CD14-positive monocyte (primary cell): ENCODE measurements at regions not wholly inside any gene's neighbourhood (a gene's known extent, or its start where the extent isn't known, plus 50 kb on each side); places are given as distances from the start of the nearest gene placed in this dataset.

ENCODE experiments used
- DNase-seq, 3 donors: peaks; one replicate each; pipeline ENCODE4 v3.0.0-alpha.2; 2011 to 2022
- H2AFZ ChIP-seq: 2 replicates; pipeline ENCODE4 v1.6.0; 2012; ENCODE audit warnings: mild to moderate bottlenecking, low read depth, low read length, inconsistent platforms; ENCODE audit not compliant: insufficient read depth, poor library complexity, severe bottlenecking
- H3K27ac ChIP-seq, 2 donors: 1 replicate in 1 of 2; 2 replicates in 1 of 2; pipeline ENCODE4 v1.5.1; 2012 to 2013; ENCODE audit warnings: low read length in 2 of 2, control low read depth in 1 of 2, inconsistent platforms in 1 of 2, low read depth in 1 of 2, mild to moderate bottlenecking in 1 of 2
- H3K27me3 ChIP-seq, 2 donors: one replicate each; pipeline versions ENCODE4 v1.6.0 to v1.6.1; 2011 to 2013; ENCODE audit warnings: low read length in 2 of 2; ENCODE audit not compliant: control insufficient read depth in 2 of 2, insufficient read depth in 2 of 2
- H3K36me3 ChIP-seq, 2 donors: replicated peaks in 1 of 2; 1 replicate in 1 of 2; 2 replicates in 1 of 2; pipeline versions ENCODE4 v1.5.1 to v1.6.1; 2012 to 2013; ENCODE audit warnings: low read length in 2 of 2, control low read depth in 1 of 2, inconsistent platforms in 1 of 2, mild to moderate bottlenecking in 1 of 2; ENCODE audit not compliant: insufficient read depth in 2 of 2, control insufficient read depth in 1 of 2
- H3K4me1 ChIP-seq, 2 donors: 1 replicate in 1 of 2; 2 replicates in 1 of 2; pipeline versions ENCODE4 v1.5.1 to v1.6.1; 2012 to 2013; ENCODE audit warnings: low read length in 2 of 2, control low read depth in 1 of 2, inconsistent platforms in 1 of 2, mild to moderate bottlenecking in 1 of 2, moderate library complexity in 1 of 2; ENCODE audit not compliant: insufficient read depth in 2 of 2, control insufficient read depth in 1 of 2
- H3K4me2 ChIP-seq: replicated peaks from 2 replicates; pipeline ENCODE3; 2012; ENCODE audit warnings: low read length, moderate library complexity, mild to moderate bottlenecking; ENCODE audit not compliant: poor library complexity, severe bottlenecking; ENCODE audit errors: extremely low read depth
- H3K4me3 ChIP-seq, 3 experiments: fragments of 200-600 bp in 1 of 3; sonication (generic) in 1 of 3; replicated peaks in 1 of 3; 1 replicate in 2 of 3; 2 replicates in 1 of 3; pipeline ENCODE4 v1.5.1; 2011 to 2013; ENCODE audit warnings: low read length in 3 of 3, mild to moderate bottlenecking in 3 of 3, control low read depth in 2 of 3, low read depth in 2 of 3, inconsistent platforms in 1 of 3, moderate library complexity in 1 of 3
- H3K79me2 ChIP-seq: 2 replicates; pipeline ENCODE4 v1.6.0; 2012; ENCODE audit warnings: mild to moderate bottlenecking, control low read depth, inconsistent platforms, low read length, moderate library complexity; ENCODE audit not compliant: insufficient read depth
- H3K9ac ChIP-seq: 2 replicates; pipeline ENCODE4 v1.6.0; 2017; ENCODE audit warnings: low read length, mild to moderate bottlenecking; ENCODE audit not compliant: insufficient read depth, poor library complexity, severe bottlenecking
- H3K9me3 ChIP-seq, 2 donors: replicated peaks in 1 of 2; 1 replicate in 1 of 2; 2 replicates in 1 of 2; pipeline versions ENCODE4 v1.5.1 to v1.6.1; 2012 to 2013; ENCODE audit warnings: low read length in 2 of 2, control low read depth in 1 of 2; ENCODE audit not compliant: control insufficient read depth in 1 of 2, insufficient read depth in 1 of 2
- H4K20me1 ChIP-seq: 2 replicates; pipeline ENCODE4 v1.6.0; 2012; ENCODE audit warnings: mild to moderate bottlenecking, low read length, control low read depth, moderate library complexity; ENCODE audit not compliant: insufficient read depth
- H3K27ac Mint-ChIP-seq, 7 donors: one replicate each; pipeline ENCODE4 v1.8.0; 2020; ENCODE audit warnings: mild to moderate bottlenecking in 7 of 7, mixed read lengths in 7 of 7, moderate library complexity in 6 of 7, inconsistent platforms in 2 of 7
- H3K27me3 Mint-ChIP-seq, 3 donors: one replicate each; pipeline ENCODE4 v1.8.0; 2021 to 2022; ENCODE audit warnings: low read depth in 3 of 3, mild to moderate bottlenecking in 3 of 3, mixed read lengths in 3 of 3, moderate library complexity in 3 of 3, inconsistent platforms in 1 of 3
- H3K36me3 Mint-ChIP-seq, 2 donors: one replicate each; pipeline ENCODE4 v1.8.0; 2020; ENCODE audit warnings: mixed read lengths in 2 of 2, inconsistent platforms in 1 of 2, mild to moderate bottlenecking in 1 of 2
- H3K4me1 Mint-ChIP-seq: one replicate; pipeline ENCODE4 v1.8.0; 2020; ENCODE audit warnings: mild to moderate bottlenecking, mixed read lengths
- H3K4me3 Mint-ChIP-seq, 2 donors: one replicate each; pipeline ENCODE4 v1.8.0; 2020; ENCODE audit warnings: mild to moderate bottlenecking in 2 of 2, mixed read lengths in 2 of 2, moderate library complexity in 1 of 2
- H3K9me3 Mint-ChIP-seq, 7 donors: one replicate each; pipeline ENCODE4 v1.8.0; 2020 to 2022; ENCODE audit warnings: mixed read lengths in 7 of 7, mild to moderate bottlenecking in 6 of 7, moderate library complexity in 6 of 7, inconsistent platforms in 2 of 7
- WGBS: methylation state at CpG from one replicate; pipeline ENCODE4 v1.1.5; 2013; ENCODE audit warnings: missing lambda C conversion rate; ENCODE audit not compliant: insufficient coverage; 5-methylcytosine and 5-hydroxymethylcytosine counted together
- intact Hi-C, 2 donors: fragments of 100-400 bp; cut with micrococcal nuclease; formaldehyde crosslinking; loops; one replicate each; pipeline versions ENCODE4 v1.15.0 to v1.15.1; 2023
- TF ChIP-seq, protein P1 (sequence below): fragments of 200-600 bp; IDR thresholded peaks from one replicate; pipeline ENCODE4 v1.8.0; 2022; ENCODE audit warnings: antibody characterized with exemption, mild to moderate bottlenecking

DNA sequence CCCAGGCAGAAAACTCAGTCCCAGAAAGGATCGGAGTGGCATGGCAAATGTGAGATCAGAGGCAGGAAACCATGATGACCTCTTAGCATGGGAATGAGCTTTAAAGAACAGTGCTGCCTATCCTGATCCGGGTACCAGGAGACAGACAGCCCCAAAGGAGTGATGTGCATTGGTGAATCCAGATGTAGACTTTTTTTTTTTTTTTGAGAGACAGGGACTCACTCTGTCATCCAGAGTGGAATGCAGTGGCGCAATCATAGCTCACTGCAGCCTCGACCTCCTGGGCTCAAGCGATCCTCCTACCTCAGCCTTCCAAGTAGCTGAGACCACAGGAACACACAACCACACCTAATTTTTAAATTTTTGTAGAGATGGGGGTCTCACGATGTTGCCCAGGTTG lies 122.7 kb downstream of the VAPA start:
- H3K36me3 Mint-ChIP-seq = peaks cover 0 to 1% of the 10 kb centered on the region in 2 donors
- no peak overlapping the region for H3K4me2 ChIP-seq
- intact Hi-C loops = no loop called here

DNA sequence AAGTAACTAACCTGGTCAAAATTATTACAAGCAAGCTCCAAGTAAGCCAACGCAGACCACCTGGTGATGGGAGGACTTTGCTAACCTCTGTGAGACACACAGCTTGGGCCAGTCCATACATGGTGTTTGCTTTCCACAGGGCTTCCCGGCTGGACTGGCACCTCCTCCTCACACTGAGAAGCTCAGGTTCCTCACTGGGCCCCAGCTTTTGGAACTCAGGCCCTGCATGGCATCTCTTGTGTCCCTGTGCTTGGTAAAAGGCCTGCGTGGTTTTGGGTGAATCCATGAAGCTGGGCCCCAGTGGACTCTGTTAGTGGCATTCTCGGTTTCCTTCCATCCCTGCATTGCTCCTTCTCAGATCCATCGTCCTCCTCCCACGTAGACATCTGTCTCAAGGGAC lies 123.4 kb downstream of the VAPA start:
- H3K9ac ChIP-seq = no peak overlapping the region
- no peak for DNase-seq
- H3K36me3 Mint-ChIP-seq = peaks cover 0 to 1% of the 10 kb centered on the region in 2 donors
- no peak overlapping the region for H2AFZ ChIP-seq
- H3K27ac ChIP-seq = no peak overlapping the region
- H3K79me2 ChIP-seq = no peaks in the 10 kb centered on the region
- WGBS = 99% methylated on average over 6 of the region's 6 CpGs
- intact Hi-C loops = no loop called here
- no peak overlapping the region for H3K4me2 ChIP-seq
- H3K4me3 Mint-ChIP-seq = no peak overlapping the region
- H4K20me1 ChIP-seq = no peaks in the 10 kb centered on the region
- TF ChIP-seq, protein P1, sequence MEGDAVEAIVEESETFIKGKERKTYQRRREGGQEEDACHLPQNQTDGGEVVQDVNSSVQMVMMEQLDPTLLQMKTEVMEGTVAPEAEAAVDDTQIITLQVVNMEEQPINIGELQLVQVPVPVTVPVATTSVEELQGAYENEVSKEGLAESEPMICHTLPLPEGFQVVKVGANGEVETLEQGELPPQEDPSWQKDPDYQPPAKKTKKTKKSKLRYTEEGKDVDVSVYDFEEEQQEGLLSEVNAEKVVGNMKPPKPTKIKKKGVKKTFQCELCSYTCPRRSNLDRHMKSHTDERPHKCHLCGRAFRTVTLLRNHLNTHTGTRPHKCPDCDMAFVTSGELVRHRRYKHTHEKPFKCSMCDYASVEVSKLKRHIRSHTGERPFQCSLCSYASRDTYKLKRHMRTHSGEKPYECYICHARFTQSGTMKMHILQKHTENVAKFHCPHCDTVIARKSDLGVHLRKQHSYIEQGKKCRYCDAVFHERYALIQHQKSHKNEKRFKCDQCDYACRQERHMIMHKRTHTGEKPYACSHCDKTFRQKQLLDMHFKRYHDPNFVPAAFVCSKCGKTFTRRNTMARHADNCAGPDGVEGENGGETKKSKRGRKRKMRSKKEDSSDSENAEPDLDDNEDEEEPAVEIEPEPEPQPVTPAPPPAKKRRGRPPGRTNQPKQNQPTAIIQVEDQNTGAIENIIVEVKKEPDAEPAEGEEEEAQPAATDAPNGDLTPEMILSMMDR = no peak
- no peak overlapping the region for H3K27ac Mint-ChIP-seq
- peaks cover 5 to 16% (median 11%) of the 10 kb centered on the region in 7 donors for H3K9me3 Mint-ChIP-seq
- no peak overlapping the region for H3K4me3 ChIP-seq
- H3K4me1 ChIP-seq = peaks cover 11 to 15% of the 10 kb centered on the region in 2 donors
- peaks cover 14% of the 10 kb centered on the region for H3K4me1 Mint-ChIP-seq
- no peaks in the 10 kb centered on the region for H3K36me3 ChIP-seq
- H3K27me3 ChIP-seq = no peaks in the 10 kb centered on the region
- H3K27me3 Mint-ChIP-seq = peaks cover 2 to 8% (median 4%) of the 10 kb centered on the region in 3 donors
- peaks cover 7 to 14% of the 10 kb centered on the region in 2 donors for H3K9me3 ChIP-seq

More for the DNA sequence above, 122.7 kb downstream of the VAPA start:
- Histone ChIP-seq H3K36me3 (no peaks in the 10 kb centered on the region), H3K4me3 (no peak overlapping the region), H3K27me3 (no peaks in the 10 kb centered on the region), H2AFZ (no peak overlapping the region), H3K4me1 (peaks cover 14 to 20% of the 10 kb centered on the region in 2 donors), H4K20me1 (no peaks in the 10 kb centered on the region), H3K27ac (no peak overlapping the region), H3K9me3 (peaks cover 4 to 7% of the 10 kb centered on the region in 2 donors), H3K9ac (no peak overlapping the region), H3K79me2 (no peaks in the 10 kb centered on the region)
- WGBS = 94% methylated on average over 2 of the region's 6 CpGs
- Mint-ChIP-seq H3K9me3 (peaks cover 0 to 9% (median 4%) of the 10 kb centered on the region in 7 donors), H3K27ac (no peak overlapping the region), H3K4me3 (no peak overlapping the region), H3K27me3 (peaks cover 2 to 8% (median 2%) of the 10 kb centered on the region in 3 donors), H3K4me1 (peaks cover 18% of the 10 kb centered on the region)
- TF ChIP-seq, protein P1 = no peak
- DNase-seq = no peak
